Nephron (organoid): ENCODE measurements at regions not wholly inside any gene's neighbourhood (a gene's known extent, or its start where the extent isn't known, plus 50 kb on each side); places are given as distances from the start of the nearest gene placed in this dataset.

Source experiments
- H3K27ac Mint-ChIP-seq, 3 experiments: 2 replicates each; pipeline ENCODE4 v1.8.0; 2020; ENCODE audit warnings: mixed read lengths in 3 of 3, mild to moderate bottlenecking in 2 of 3, moderate library complexity in 1 of 3
- H3K27me3 Mint-ChIP-seq: 2 replicates; pipeline ENCODE4 v1.8.0; 2021; ENCODE audit warnings: low read depth, mild to moderate bottlenecking, moderate library complexity, mixed read lengths
- H3K36me3 Mint-ChIP-seq: 2 replicates; pipeline ENCODE4 v1.8.0; 2020; ENCODE audit warnings: low read depth, mixed read lengths
- H3K4me1 Mint-ChIP-seq: 2 replicates; pipeline ENCODE4 v1.8.0; 2020; ENCODE audit warnings: mixed read lengths
- H3K4me3 Mint-ChIP-seq, 3 experiments: 2 replicates each; pipeline ENCODE4 v1.8.0; 2020; ENCODE audit warnings: mild to moderate bottlenecking in 3 of 3, mixed read lengths in 3 of 3, moderate library complexity in 2 of 3
- H3K9me3 Mint-ChIP-seq: 2 replicates; pipeline ENCODE4 v1.8.0; 2020; ENCODE audit warnings: mixed read lengths
- TF ChIP-seq, protein P1 (sequence below), 3 experiments: fragments of 200-600 bp; sonication (generic); IDR thresholded peaks; one replicate each; pipeline ENCODE4 v1.5.0; 2021; ENCODE audit warnings: antibody characterized with exemption in 3 of 3; ENCODE audit not compliant: unreplicated experiment in 3 of 3

- Mint-ChIP-seq H3K27ac (no peak overlapping the region), H3K4me3 (no peak overlapping the region), H3K4me1 (peaks cover 5% of the 10 kb centered on the region), H3K36me3 (no peaks in the 10 kb centered on the region), H3K9me3 (no peaks in the 10 kb centered on the region), H3K27me3 (peaks cover 8% of the 10 kb centered on the region)
- TF ChIP-seq, protein P1, sequence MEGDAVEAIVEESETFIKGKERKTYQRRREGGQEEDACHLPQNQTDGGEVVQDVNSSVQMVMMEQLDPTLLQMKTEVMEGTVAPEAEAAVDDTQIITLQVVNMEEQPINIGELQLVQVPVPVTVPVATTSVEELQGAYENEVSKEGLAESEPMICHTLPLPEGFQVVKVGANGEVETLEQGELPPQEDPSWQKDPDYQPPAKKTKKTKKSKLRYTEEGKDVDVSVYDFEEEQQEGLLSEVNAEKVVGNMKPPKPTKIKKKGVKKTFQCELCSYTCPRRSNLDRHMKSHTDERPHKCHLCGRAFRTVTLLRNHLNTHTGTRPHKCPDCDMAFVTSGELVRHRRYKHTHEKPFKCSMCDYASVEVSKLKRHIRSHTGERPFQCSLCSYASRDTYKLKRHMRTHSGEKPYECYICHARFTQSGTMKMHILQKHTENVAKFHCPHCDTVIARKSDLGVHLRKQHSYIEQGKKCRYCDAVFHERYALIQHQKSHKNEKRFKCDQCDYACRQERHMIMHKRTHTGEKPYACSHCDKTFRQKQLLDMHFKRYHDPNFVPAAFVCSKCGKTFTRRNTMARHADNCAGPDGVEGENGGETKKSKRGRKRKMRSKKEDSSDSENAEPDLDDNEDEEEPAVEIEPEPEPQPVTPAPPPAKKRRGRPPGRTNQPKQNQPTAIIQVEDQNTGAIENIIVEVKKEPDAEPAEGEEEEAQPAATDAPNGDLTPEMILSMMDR (IDR thresholded peaks at IDR 0.05; ENCODE audit: unreplicated experiment in 3 of 3): no peak
These were observed 329.0 kb downstream of the STIM2 start for GRCh38 chr4:27189683-27190082.

DNA sequence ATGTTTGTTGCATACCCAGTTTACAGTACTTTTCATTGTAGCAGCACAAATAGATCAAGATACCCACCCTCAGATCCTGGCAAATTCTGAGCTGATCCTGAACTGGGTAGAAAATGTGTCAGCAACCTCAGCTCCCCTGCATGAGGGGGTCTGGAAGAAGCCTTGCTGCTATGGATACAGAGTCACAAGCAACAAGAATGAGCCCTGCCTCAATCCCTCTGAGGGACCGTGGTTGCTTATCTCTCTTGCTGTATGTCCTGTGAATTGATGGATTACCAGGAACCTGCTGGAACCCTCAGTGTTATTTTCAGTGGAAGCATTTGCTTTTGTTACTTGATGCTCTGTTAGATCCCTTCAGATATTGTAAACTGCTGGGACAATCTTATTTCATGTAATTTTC lies 331.0 kb downstream of the STIM2 start:
- Mint-ChIP-seq H3K4me1 (peaks cover 5% of the 10 kb centered on the region), H3K27ac (no peak overlapping the region), H3K9me3 (no peaks in the 10 kb centered on the region), H3K4me3 (no peak overlapping the region), H3K27me3 (peaks cover 8% of the 10 kb centered on the region), H3K36me3 (no peaks in the 10 kb centered on the region)
- TF ChIP-seq, protein P1 (IDR thresholded peaks at IDR 0.05; ENCODE audit: unreplicated experiment in 3 of 3): no peak

DNA sequence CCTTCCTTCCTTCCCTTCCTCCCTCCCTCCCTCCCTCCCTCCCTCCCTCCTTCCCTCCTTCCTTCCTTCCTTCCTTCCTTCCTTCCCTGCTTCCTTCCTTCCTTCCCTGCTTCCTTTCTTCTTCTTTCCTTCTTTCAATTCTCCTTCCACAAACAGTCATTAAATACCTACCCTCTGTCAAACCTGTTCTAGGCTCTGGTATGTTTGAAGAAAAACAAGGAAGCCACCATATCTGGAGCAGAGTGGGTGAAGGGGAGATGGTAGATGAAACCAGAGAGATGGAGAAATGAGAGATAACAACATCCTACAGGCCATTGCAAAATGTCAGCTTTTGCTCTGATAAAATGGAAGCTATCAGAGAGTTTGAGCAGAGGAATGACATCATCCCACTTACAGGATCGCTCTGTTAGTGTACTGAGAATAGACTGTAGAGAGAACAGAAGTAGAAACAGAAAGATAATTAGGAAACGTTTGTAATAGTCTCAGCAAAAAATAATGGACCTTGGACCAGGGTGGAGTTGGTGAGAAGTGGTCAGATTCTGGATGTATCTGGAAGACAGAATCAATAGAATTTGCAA lies 334.0 kb downstream of the STIM2 start:
- peaks cover 2% of the 10 kb centered on the region for H3K4me1 Mint-ChIP-seq
- H3K4me3 Mint-ChIP-seq: no peak overlapping the region
- no peaks in the 10 kb centered on the region for H3K36me3 Mint-ChIP-seq
- peaks cover 5% of the 10 kb centered on the region for H3K27me3 Mint-ChIP-seq
- TF ChIP-seq, protein P1 (IDR thresholded peaks at IDR 0.05; ENCODE audit: unreplicated experiment in 3 of 3): no peak
- H3K27ac Mint-ChIP-seq: no peak overlapping the region
- no peaks in the 10 kb centered on the region for H3K9me3 Mint-ChIP-seq

GRCh38 chr4:27198246-27198645 lies 337.6 kb downstream of the STIM2 start:
- Mint-ChIP-seq H3K4me3 (no peak overlapping the region), H3K9me3 (no peaks in the 10 kb centered on the region)

DNA sequence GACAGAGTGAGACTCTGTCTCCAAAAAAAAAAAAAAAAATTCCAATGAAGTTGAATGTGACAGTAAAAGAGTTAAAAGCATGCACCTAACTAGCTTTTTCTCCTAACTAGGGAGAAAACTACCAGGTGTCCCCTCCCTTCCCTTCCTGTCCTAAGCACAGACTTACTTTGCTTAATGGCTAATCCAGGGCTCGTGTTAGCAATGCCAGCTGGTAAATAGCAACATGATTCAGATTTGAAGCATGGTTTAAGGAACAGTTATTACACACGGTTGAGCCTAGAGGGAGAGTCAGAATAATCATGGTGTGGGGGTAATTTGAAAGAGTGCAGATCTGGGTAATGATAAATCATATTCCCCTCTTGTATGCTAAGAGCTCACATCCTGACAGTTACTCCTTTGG lies 338.3 kb downstream of the STIM2 start:
- no peaks in the 10 kb centered on the region for H3K27me3 Mint-ChIP-seq
- H3K27ac Mint-ChIP-seq: no peak overlapping the region
- no peaks in the 10 kb centered on the region for H3K36me3 Mint-ChIP-seq
- no peaks in the 10 kb centered on the region for H3K4me1 Mint-ChIP-seq
- TF ChIP-seq, protein P1 (IDR thresholded peaks at IDR 0.05; ENCODE audit: unreplicated experiment in 3 of 3): no peak
- H3K9me3 Mint-ChIP-seq: no peaks in the 10 kb centered on the region
- no peak overlapping the region for H3K4me3 Mint-ChIP-seq

More at GRCh38 chr4:27198246-27198645, 337.6 kb downstream of the STIM2 start:
- no peaks in the 10 kb centered on the region for H3K27me3 Mint-ChIP-seq
- H3K36me3 Mint-ChIP-seq: no peaks in the 10 kb centered on the region
- no peak overlapping the region for H3K27ac Mint-ChIP-seq
- H3K4me1 Mint-ChIP-seq: no peaks in the 10 kb centered on the region
- TF ChIP-seq, protein P1 (IDR thresholded peaks at IDR 0.05; ENCODE audit: unreplicated experiment in 3 of 3): no peak

GRCh38 chr4:27206009-27206408 lies 345.4 kb downstream of the STIM2 start:
- TF ChIP-seq, protein P1 (IDR thresholded peaks at IDR 0.05; ENCODE audit: unreplicated experiment in 3 of 3): no peak
- H3K27me3 Mint-ChIP-seq: peaks cover 4% of the 10 kb centered on the region
- H3K36me3 Mint-ChIP-seq: no peaks in the 10 kb centered on the region
- H3K4me1 Mint-ChIP-seq: no peaks in the 10 kb centered on the region
- no peak overlapping the region for H3K4me3 Mint-ChIP-seq
- no peaks in the 10 kb centered on the region for H3K9me3 Mint-ChIP-seq
- H3K27ac Mint-ChIP-seq: no peak overlapping the region
